PC-9 (cell line): ENCODE measurements at regions not wholly inside any gene's neighbourhood (a gene's known extent, or its start where the extent isn't known, plus 50 kb on each side); places are given as distances from the start of the nearest gene placed in this dataset.

ENCODE experiments used
- EZH2 ChIP-seq: fragments of 200-600 bp; sonication (generic); IDR thresholded peaks from 2 replicates; pipeline ENCODE4 v1.8.0; 2017; ENCODE audit warnings: antibody characterized with exemption, low read depth
- TF ChIP-seq, protein P1 (sequence below): fragments of 200-600 bp; sonication (generic); conservative IDR thresholded peaks from 2 replicates; pipeline ENCODE4 v1.6.1; 2017; ENCODE audit warnings: mixed run types, antibody characterized with exemption, mild to moderate bottlenecking, moderate library complexity

- TF ChIP-seq, protein P1, sequence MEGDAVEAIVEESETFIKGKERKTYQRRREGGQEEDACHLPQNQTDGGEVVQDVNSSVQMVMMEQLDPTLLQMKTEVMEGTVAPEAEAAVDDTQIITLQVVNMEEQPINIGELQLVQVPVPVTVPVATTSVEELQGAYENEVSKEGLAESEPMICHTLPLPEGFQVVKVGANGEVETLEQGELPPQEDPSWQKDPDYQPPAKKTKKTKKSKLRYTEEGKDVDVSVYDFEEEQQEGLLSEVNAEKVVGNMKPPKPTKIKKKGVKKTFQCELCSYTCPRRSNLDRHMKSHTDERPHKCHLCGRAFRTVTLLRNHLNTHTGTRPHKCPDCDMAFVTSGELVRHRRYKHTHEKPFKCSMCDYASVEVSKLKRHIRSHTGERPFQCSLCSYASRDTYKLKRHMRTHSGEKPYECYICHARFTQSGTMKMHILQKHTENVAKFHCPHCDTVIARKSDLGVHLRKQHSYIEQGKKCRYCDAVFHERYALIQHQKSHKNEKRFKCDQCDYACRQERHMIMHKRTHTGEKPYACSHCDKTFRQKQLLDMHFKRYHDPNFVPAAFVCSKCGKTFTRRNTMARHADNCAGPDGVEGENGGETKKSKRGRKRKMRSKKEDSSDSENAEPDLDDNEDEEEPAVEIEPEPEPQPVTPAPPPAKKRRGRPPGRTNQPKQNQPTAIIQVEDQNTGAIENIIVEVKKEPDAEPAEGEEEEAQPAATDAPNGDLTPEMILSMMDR: no peak
- TF ChIP-seq EZH2: no peak
These were observed 303.9 kb upstream of the GATB start for GRCh38 chr4:152064753-152065152.
